ENCODE measurements at regions not wholly inside any gene's neighbourhood (a gene's known extent, or its start where the extent isn't known, plus 50 kb on each side); places are given as distances from the start of the nearest gene placed in this dataset.
A peak's percentile ranks its signal among the peaks of the same experiment; 100 is the strongest.
"Not testable (repeated sequence)": the region's sequence is repeated elsewhere in the genome, so short reads cannot be mapped to it uniquely, and the experiment has no call there.

- DNase-seq (ENCODE audit: low read depth in 2 of 2), result no peak
Observed at GRCh38 chr3:8307545-8308110, 194.0 kb upstream of the LMCD1 start.

GRCh38 chr3:8311321-8311720 is 190.3 kb upstream of the LMCD1 start:
- DNase-seq (ENCODE audit: low read depth in 2 of 2), result no peak

- DNase-seq (ENCODE audit: low read depth in 2 of 2), result no peak
Observed at GRCh38 chr3:8312685-8313084, 188.9 kb upstream of the LMCD1 start.

- DNase-seq (ENCODE audit: low read depth in 2 of 2), result no peak
Observed at GRCh38 chr3:8313560-8314267, 187.9 kb upstream of the LMCD1 start.

- not testable (repeated sequence) for DNase-seq (ENCODE audit: low read depth in 2 of 2)
Observed at GRCh38 chr3:8315526-8315925, 186.1 kb upstream of the LMCD1 start.

- DNase-seq (ENCODE audit: low read depth in 2 of 2), result no peak
Observed at GRCh38 chr3:8317661-8318649, 183.7 kb upstream of the LMCD1 start.

GRCh38 chr3:8319935-8320634 is 181.5 kb upstream of the LMCD1 start:
- no peak for DNase-seq (ENCODE audit: low read depth in 2 of 2)

- DNase-seq (ENCODE audit: low read depth in 2 of 2), result no peak
Observed at GRCh38 chr3:8320711-8321458, 180.7 kb upstream of the LMCD1 start.

- DNase-seq (ENCODE audit: low read depth in 2 of 2), result peak in 1 of 2 donors; percentile 5
Observed at GRCh38 chr3:8324747-8325146, 176.9 kb upstream of the LMCD1 start.

- DNase-seq (ENCODE audit: low read depth in 2 of 2), result no peak
Observed at GRCh38 chr3:8325306-8325705, 176.3 kb upstream of the LMCD1 start.

GRCh38 chr3:8325833-8326232 is 175.8 kb upstream of the LMCD1 start:
- DNase-seq (ENCODE audit: low read depth in 2 of 2), result not testable (repeated sequence)

GRCh38 chr3:8327739-8328138 is 173.9 kb upstream of the LMCD1 start:
- DNase-seq (ENCODE audit: low read depth in 2 of 2), result no peak

GRCh38 chr3:8328967-8329366 is 172.7 kb upstream of the LMCD1 start:
- DNase-seq (ENCODE audit: low read depth in 2 of 2), result no peak

- no peak for DNase-seq (ENCODE audit: low read depth in 2 of 2)
Observed at GRCh38 chr3:8329598-8329997, 172.0 kb upstream of the LMCD1 start.

- no peak for DNase-seq (ENCODE audit: low read depth in 2 of 2)
Observed at GRCh38 chr3:8336456-8336855, 165.2 kb upstream of the LMCD1 start.

- DNase-seq (ENCODE audit: low read depth in 2 of 2), result no peak
Observed at GRCh38 chr3:8338424-8338823, 163.2 kb upstream of the LMCD1 start.

GRCh38 chr3:8341821-8342247 is 159.8 kb upstream of the LMCD1 start:
- no peak for DNase-seq (ENCODE audit: low read depth in 2 of 2)

GRCh38 chr3:8343058-8343457 is 158.6 kb upstream of the LMCD1 start:
- no peak for DNase-seq (ENCODE audit: low read depth in 2 of 2)

GRCh38 chr3:8345398-8345797 is 156.2 kb upstream of the LMCD1 start:
- DNase-seq (ENCODE audit: low read depth in 2 of 2), result no peak

- no peak for DNase-seq (ENCODE audit: low read depth in 2 of 2)
Observed at GRCh38 chr3:8348076-8348475, 153.5 kb upstream of the LMCD1 start.

- DNase-seq (ENCODE audit: low read depth in 2 of 2), result no peak
Observed at GRCh38 chr3:8352475-8352874, 149.1 kb upstream of the LMCD1 start.
